ENCODE measurements at regions not wholly inside any gene's neighbourhood (a gene's known extent, or its start where the extent isn't known, plus 50 kb on each side); places are given as distances from the start of the nearest gene placed in this dataset.

DNA sequence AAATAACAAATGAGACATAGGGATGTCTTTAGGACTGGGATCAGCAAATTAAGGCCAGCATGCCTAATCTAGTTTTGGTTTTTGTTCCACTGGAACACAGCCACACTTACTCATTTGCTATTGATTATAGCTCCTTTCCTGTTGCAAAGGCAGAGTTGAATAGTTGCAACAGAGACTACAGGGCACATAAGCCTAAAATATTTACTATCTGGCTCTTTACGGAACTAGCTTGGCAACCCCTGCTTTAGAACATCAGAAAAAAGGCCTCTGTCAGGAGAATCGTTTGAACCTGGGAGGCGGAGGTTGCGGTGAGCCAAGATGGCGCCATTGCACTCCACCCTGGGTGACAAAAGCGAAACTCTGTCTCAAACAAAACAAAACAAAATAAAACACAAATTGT lies 384.8 kb downstream of the ELAVL2 start:
- no peak for DNase-seq (ENCODE audit: low spot score in 2 of 2)
- intact Hi-C loops (cut with DNase I; ENCODE audit: low total_unique reads) = no loop called here
- TF ChIP-seq POLR2A (IDR thresholded peaks at IDR 0.05) = no peak
- TF ChIP-seq, protein P1, sequence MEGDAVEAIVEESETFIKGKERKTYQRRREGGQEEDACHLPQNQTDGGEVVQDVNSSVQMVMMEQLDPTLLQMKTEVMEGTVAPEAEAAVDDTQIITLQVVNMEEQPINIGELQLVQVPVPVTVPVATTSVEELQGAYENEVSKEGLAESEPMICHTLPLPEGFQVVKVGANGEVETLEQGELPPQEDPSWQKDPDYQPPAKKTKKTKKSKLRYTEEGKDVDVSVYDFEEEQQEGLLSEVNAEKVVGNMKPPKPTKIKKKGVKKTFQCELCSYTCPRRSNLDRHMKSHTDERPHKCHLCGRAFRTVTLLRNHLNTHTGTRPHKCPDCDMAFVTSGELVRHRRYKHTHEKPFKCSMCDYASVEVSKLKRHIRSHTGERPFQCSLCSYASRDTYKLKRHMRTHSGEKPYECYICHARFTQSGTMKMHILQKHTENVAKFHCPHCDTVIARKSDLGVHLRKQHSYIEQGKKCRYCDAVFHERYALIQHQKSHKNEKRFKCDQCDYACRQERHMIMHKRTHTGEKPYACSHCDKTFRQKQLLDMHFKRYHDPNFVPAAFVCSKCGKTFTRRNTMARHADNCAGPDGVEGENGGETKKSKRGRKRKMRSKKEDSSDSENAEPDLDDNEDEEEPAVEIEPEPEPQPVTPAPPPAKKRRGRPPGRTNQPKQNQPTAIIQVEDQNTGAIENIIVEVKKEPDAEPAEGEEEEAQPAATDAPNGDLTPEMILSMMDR (IDR thresholded peaks at IDR 0.05) = no peak
- 79 to 80% methylated on average over 6 of the region's 6 CpGs for WGBS, 2 donors
- H3K4me3 ChIP-seq (ENCODE audit: low read depth, poor library complexity, severe bottlenecking) = no peak overlapping the region

DNA sequence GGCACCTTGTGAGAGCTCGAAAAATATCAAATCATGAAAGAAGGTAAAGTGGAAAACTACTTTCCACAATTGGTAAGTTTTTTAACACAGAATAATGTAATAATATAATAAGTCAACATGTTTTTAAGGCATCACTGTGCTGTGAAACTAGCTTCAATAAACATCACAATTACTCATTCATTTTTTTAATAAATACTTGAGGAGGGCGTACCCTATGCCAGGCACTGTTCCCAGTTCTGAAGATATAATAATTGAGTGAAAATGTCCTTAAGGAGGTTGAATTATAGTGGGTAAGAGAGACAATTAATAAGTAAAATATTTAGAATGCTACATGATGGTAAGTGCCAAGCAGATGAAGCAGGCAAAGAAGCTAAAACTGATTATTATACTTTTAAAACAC lies 381.4 kb downstream of the ELAVL2 start:
- 42 to 46% methylated on average over 2 of the region's 2 CpGs for WGBS, 2 donors
- TF ChIP-seq, protein P1 (IDR thresholded peaks at IDR 0.05) = no peak
- no peak for TF ChIP-seq POLR2A (IDR thresholded peaks at IDR 0.05)
- H3K4me3 ChIP-seq (ENCODE audit: low read depth, poor library complexity, severe bottlenecking) = no peak overlapping the region
- intact Hi-C loops (cut with DNase I; ENCODE audit: low total_unique reads) = no loop called here
- no peak for DNase-seq (ENCODE audit: low spot score in 2 of 2)

DNA sequence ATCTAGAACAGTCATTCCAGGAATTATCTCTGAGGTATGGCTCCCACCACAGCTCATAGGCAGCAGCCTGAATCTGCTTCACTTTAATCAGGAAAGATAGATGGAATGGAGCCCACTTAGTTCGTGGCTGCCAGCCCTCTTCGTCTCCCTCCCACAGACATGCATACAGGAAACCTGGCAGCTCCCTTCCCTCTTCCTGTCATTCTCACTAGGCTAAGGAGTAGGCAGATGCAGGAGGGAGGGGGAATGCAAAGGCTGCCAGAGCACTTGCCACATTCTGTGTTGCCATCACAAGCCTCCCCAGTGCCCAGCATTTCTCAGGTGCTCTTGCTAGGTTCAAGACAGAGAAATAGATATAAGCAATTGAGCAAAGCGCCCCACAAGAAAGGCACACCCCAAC lies 378.9 kb downstream of the ELAVL2 start:
- no peak overlapping the region for H3K4me3 ChIP-seq (ENCODE audit: low read depth, poor library complexity, severe bottlenecking)
- TF ChIP-seq, protein P1 (IDR thresholded peaks at IDR 0.05) = no peak
- WGBS, 2 donors = 26 to 32% methylated on average over 3 of the region's 3 CpGs
- intact Hi-C loops (cut with DNase I; ENCODE audit: low total_unique reads) = no loop called here
- DNase-seq (ENCODE audit: low spot score in 2 of 2) = no peak

DNA sequence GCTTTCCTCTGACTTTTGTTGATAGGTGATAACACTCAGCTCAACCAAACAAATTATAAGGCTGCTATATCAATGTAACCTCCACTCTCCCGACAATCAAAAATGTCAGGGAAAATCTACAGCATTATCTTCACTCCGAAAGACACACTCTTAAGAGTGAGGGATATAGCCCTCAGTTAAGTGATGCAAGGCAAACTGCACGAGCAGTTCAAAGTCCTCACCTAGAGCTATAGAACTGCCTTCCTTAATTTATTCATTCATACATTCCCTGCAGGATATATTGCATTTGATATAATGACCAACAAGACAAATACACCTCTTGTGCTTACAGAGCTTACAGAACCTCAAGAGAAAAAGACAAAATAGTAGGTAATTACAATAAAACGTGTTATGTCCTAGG lies 378.1 kb downstream of the ELAVL2 start:
- no peak overlapping the region for H3K4me3 ChIP-seq (ENCODE audit: low read depth, poor library complexity, severe bottlenecking)
- intact Hi-C loops (cut with DNase I; ENCODE audit: low total_unique reads) = no loop called here
- 78 to 79% methylated on average over 4 of the region's 4 CpGs for WGBS, 2 donors

DNA sequence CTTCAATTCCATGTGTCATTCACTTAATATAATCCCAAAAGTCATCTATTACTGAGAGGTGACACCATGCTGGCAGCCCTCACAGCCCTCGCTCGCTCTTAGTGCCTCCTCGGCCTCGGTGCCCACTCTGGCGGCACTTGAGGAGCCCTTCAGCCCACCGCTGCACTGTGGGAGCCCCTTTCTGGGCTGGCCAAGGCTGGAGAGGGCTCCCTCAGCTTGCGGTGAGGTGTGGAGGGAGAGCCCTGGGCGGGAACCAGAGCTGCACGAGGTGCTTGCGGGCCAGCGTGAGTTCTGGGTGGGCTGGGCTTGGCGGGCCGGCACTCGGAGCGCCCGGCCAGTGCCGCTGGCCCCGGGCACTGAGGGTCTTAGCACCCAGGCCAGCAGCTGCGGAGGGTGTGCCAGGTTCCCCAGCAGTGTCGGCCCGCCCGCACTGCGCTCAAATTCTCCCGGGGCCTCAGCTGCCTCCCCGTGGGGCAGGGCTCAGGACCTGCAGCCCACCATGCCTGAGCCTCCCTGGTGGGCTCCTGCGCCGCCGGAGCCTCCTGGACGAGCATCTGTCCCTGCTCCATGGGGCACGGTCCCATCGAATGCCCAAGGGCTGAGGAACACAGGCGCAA lies 374.1 kb downstream of the ELAVL2 start:
- TF ChIP-seq POLR2A (IDR thresholded peaks at IDR 0.05) = no peak
- TF ChIP-seq, protein P1 (IDR thresholded peaks at IDR 0.05) = no peak
- intact Hi-C loops (cut with DNase I; ENCODE audit: low total_unique reads) = loop anchor here (10.0 kb wide), 1 partner anchor 1483 kb away; no protein-coding TSS in a partner anchor
- 96 to 97% methylated on average over 13 to 22 of the region's 32 CpGs for WGBS, 2 donors
- no peak for DNase-seq (ENCODE audit: low spot score in 2 of 2)
- no peak overlapping the region for H3K4me3 ChIP-seq (ENCODE audit: low read depth, poor library complexity, severe bottlenecking)

More for the DNA sequence above, 378.1 kb downstream of the ELAVL2 start:
- no peak for DNase-seq (ENCODE audit: low spot score in 2 of 2)
- TF ChIP-seq, protein P1 (IDR thresholded peaks at IDR 0.05) = no peak
- TF ChIP-seq POLR2A (IDR thresholded peaks at IDR 0.05) = no peak

DNA sequence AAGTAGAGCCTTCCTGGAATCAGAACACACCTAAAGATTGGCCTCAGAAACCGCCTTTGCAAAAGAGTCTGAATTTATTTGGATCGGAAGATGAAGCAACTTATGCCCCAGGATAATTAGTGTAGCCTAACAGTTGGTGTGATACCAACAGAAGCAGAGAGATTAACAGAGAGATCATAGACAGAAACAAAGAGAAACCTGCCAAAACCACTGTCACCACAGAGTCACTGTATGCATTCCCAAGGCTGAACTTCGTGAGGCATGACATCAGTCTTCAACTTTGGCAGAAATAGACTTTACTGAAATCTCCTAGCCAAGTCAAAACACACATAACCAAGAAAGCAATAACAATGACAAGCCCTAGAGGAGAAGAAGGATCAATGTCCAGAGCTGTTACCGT lies 361.8 kb downstream of the ELAVL2 start:
- TF ChIP-seq, protein P1 (IDR thresholded peaks at IDR 0.05) = no peak
- no peak for TF ChIP-seq POLR2A (IDR thresholded peaks at IDR 0.05)
- H3K4me3 ChIP-seq (ENCODE audit: low read depth, poor library complexity, severe bottlenecking) = no peak overlapping the region
- WGBS, 2 donors = 72 to 74% methylated on average over 4 of the region's 4 CpGs
- DNase-seq (ENCODE audit: low spot score in 2 of 2) = no peak
- intact Hi-C loops (cut with DNase I; ENCODE audit: low total_unique reads) = no loop called here

Measured in lower leg skin (tissue), 4 donors.